ENCODE measurements at regions not wholly inside any gene's neighbourhood (a gene's known extent, or its start where the extent isn't known, plus 50 kb on each side); places are given as distances from the start of the nearest gene placed in this dataset.

DNA sequence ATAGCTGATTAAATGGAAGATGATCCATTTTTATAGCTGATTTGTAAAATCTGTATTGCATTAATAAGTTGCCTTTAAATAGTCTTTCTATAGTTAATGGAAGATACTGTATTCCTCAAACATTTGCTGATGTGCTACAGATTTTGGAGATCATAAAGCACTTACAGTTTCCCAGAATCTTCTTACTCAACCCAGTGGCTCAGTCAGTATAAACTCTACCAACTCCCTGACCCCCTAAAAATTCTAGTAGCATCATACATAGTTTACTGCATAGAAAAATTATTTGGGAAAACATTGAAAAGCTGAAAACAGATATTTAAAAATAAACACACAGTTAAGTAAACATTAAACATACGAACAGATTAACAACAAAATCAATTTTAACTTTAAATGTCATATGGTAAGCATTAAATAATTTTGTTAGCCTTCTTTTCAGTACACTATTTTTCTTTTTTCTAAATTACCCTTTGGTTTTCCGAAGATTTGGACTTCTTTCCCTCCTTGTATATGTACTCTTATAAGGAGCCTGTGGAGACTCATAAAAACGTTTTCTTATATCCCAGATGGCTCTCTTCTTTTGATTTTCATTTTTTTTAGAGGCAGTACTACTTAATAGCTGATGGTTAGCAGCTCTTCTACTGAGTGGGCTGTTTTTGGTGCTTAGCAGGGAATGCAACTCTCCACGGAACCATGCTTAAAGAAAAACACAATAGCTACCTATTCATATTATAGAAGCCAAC lies 62.7 kb upstream of the BMP5 start (continued):
- TF ChIP-seq, protein P1, sequence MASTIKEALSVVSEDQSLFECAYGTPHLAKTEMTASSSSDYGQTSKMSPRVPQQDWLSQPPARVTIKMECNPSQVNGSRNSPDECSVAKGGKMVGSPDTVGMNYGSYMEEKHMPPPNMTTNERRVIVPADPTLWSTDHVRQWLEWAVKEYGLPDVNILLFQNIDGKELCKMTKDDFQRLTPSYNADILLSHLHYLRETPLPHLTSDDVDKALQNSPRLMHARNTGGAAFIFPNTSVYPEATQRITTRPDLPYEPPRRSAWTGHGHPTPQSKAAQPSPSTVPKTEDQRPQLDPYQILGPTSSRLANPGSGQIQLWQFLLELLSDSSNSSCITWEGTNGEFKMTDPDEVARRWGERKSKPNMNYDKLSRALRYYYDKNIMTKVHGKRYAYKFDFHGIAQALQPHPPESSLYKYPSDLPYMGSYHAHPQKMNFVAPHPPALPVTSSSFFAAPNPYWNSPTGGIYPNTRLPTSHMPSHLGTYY (CRISPR knock-in tag; IDR thresholded peaks at IDR 0.05): no peak
- TF ChIP-seq, protein P2, sequence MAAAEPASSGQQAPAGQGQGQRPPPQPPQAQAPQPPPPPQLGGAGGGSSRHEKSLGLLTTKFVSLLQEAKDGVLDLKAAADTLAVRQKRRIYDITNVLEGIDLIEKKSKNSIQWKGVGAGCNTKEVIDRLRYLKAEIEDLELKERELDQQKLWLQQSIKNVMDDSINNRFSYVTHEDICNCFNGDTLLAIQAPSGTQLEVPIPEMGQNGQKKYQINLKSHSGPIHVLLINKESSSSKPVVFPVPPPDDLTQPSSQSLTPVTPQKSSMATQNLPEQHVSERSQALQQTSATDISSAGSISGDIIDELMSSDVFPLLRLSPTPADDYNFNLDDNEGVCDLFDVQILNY (CRISPR knock-in tag; IDR thresholded peaks at IDR 0.05): no peak
- TF ChIP-seq ZNF263 (CRISPR knock-in tag; IDR thresholded peaks at IDR 0.05; ENCODE audit: low read depth): no peak

DNA sequence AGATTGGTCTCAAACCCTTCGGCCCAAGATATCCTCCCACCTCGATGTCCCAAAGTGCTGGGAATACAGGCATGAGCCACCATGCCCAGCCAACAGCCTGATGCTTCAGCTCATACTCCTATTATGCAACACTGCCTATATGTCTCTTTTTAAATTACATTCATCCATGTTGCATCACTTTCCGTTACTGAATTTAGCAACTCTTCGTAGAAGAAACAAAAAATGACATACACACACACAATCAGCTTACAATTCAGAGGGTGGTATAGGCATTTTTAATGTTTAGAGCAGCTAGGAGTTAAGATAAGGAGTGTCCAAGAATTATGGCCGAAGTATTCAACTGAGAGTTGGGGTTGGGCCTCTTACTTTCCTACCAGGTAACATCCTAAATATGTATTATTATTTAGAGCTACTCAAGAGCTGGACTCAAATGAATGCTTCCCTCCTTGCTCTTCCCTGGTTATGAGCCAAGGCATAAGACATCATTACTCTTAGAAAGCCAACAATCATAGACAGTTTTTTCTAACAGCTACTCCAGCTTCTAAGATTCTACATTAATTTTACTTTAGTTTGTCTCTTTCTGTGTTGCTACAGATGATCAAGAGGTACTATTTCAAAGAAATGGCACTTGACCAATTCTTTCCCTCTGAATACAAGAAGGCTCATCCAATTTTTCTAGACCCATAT lies 62.0 kb upstream of the BMP5 start:
- TF ChIP-seq, protein P3, sequence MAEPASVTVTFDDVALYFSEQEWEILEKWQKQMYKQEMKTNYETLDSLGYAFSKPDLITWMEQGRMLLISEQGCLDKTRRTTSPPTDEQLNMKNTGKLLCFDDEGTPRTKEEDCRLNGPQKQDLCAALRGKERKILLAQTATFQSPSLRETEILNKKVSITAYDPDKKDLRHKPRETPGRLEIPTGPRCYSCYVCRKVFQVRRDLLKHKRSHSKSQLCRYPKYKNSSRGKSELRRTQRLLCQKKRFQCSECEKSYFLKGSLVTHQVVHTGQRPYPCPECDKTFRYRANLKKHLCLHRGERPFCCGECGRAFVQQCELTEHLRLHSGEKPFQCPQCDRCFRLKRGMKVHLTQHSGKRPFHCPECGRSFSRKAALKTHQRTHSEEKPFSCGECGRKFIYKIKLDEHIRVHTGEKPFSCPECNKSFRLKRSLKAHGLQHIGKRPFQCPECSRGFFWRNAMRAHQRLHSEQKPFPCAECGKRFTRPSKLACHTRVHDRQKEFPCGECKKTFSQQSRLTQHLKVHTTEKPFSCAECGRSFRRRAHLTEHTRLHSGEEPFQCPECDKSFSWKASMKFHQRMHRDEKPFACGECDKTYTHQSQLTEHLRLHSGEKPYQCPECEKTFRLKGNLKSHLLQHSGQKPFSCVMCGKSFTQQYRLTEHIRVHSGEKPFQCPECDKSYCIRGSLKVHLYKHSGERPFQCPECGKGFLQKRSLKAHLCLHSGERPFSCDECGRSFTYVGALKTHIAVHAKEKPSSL (CRISPR knock-in tag; conservative IDR thresholded peaks at IDR 0.05): no peak
- no peak for TF ChIP-seq SP1 (CRISPR knock-in tag; conservative IDR thresholded peaks at IDR 0.05)
- TF ChIP-seq IRF2 (CRISPR knock-in tag; IDR thresholded peaks at IDR 0.05; ENCODE audit: borderline replicate concordance, low read depth): no peak
- TF ChIP-seq, protein P4, sequence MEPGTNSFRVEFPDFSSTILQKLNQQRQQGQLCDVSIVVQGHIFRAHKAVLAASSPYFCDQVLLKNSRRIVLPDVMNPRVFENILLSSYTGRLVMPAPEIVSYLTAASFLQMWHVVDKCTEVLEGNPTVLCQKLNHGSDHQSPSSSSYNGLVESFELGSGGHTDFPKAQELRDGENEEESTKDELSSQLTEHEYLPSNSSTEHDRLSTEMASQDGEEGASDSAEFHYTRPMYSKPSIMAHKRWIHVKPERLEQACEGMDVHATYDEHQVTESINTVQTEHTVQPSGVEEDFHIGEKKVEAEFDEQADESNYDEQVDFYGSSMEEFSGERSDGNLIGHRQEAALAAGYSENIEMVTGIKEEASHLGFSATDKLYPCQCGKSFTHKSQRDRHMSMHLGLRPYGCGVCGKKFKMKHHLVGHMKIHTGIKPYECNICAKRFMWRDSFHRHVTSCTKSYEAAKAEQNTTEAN (CRISPR knock-in tag; IDR thresholded peaks at IDR 0.05): no peak
- TF ChIP-seq, protein P5, sequence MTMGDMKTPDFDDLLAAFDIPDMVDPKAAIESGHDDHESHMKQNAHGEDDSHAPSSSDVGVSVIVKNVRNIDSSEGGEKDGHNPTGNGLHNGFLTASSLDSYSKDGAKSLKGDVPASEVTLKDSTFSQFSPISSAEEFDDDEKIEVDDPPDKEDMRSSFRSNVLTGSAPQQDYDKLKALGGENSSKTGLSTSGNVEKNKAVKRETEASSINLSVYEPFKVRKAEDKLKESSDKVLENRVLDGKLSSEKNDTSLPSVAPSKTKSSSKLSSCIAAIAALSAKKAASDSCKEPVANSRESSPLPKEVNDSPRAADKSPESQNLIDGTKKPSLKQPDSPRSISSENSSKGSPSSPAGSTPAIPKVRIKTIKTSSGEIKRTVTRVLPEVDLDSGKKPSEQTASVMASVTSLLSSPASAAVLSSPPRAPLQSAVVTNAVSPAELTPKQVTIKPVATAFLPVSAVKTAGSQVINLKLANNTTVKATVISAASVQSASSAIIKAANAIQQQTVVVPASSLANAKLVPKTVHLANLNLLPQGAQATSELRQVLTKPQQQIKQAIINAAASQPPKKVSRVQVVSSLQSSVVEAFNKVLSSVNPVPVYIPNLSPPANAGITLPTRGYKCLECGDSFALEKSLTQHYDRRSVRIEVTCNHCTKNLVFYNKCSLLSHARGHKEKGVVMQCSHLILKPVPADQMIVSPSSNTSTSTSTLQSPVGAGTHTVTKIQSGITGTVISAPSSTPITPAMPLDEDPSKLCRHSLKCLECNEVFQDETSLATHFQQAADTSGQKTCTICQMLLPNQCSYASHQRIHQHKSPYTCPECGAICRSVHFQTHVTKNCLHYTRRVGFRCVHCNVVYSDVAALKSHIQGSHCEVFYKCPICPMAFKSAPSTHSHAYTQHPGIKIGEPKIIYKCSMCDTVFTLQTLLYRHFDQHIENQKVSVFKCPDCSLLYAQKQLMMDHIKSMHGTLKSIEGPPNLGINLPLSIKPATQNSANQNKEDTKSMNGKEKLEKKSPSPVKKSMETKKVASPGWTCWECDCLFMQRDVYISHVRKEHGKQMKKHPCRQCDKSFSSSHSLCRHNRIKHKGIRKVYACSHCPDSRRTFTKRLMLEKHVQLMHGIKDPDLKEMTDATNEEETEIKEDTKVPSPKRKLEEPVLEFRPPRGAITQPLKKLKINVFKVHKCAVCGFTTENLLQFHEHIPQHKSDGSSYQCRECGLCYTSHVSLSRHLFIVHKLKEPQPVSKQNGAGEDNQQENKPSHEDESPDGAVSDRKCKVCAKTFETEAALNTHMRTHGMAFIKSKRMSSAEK (CRISPR knock-in tag; IDR thresholded peaks at IDR 0.05; ENCODE audit: borderline replicate concordance): no peak
- TF ChIP-seq, protein P6, sequence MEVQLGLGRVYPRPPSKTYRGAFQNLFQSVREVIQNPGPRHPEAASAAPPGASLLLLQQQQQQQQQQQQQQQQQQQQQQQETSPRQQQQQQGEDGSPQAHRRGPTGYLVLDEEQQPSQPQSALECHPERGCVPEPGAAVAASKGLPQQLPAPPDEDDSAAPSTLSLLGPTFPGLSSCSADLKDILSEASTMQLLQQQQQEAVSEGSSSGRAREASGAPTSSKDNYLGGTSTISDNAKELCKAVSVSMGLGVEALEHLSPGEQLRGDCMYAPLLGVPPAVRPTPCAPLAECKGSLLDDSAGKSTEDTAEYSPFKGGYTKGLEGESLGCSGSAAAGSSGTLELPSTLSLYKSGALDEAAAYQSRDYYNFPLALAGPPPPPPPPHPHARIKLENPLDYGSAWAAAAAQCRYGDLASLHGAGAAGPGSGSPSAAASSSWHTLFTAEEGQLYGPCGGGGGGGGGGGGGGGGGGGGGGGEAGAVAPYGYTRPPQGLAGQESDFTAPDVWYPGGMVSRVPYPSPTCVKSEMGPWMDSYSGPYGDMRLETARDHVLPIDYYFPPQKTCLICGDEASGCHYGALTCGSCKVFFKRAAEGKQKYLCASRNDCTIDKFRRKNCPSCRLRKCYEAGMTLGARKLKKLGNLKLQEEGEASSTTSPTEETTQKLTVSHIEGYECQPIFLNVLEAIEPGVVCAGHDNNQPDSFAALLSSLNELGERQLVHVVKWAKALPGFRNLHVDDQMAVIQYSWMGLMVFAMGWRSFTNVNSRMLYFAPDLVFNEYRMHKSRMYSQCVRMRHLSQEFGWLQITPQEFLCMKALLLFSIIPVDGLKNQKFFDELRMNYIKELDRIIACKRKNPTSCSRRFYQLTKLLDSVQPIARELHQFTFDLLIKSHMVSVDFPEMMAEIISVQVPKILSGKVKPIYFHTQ (CRISPR knock-in tag; IDR thresholded peaks at IDR 0.05): no peak
- no peak for TF ChIP-seq MYBL2 (CRISPR knock-in tag; IDR thresholded peaks at IDR 0.05)
- Mint-ChIP-seq H3K36me3 (no peaks in the 10 kb centered on the region), H3K27ac (no peak overlapping the region), H3K9me3 (no peaks in the 10 kb centered on the region), H3K4me3 (no peak overlapping the region), H3K27me3 (ENCODE audit: low read depth) (no peaks in the 10 kb centered on the region), H3K4me1 (no peaks in the 10 kb centered on the region)
- ChIA-PET CTCF (interaction anchor here (0.8 kb wide), 1 partner anchor 491 kb away, joined by 3 read pairs; no protein-coding TSS in a partner anchor), POLR2A (no interaction called here)
- DNase-seq (ENCODE audit: low spot score) (no peak), ATAC-seq (no peak)

Measured in WTC11 (cell line).